ENCODE measurements at regions not wholly inside any gene's neighbourhood (a gene's known extent, or its start where the extent isn't known, plus 50 kb on each side); places are given as distances from the start of the nearest gene placed in this dataset.

GRCh38 chr18:52200406-52200805 is 139.6 kb upstream of the DCC start:
- TF ChIP-seq GRHL2 (CRISPR knock-in tag; IDR thresholded peaks at IDR 0.05; ENCODE audit: insufficient replicate concordance, severe bottlenecking) (no peak), GTF2I (CRISPR knock-in tag; conservative IDR thresholded peaks at IDR 0.05) (no peak), FOXK1 (CRISPR knock-in tag; IDR thresholded peaks at IDR 0.05) (no peak), USF1 (CRISPR knock-in tag; IDR thresholded peaks at IDR 0.05) (no peak), ZNF671 (CRISPR knock-in tag; IDR thresholded peaks at IDR 0.05) (no peak), FOXP4 (CRISPR knock-in tag; IDR thresholded peaks at IDR 0.05) (no peak), ZSCAN18 (CRISPR knock-in tag; IDR thresholded peaks at IDR 0.05) (no peak), STAT6 (CRISPR knock-in tag; conservative IDR thresholded peaks at IDR 0.05; ENCODE audit: low read depth) (no peak), ETV6 (CRISPR knock-in tag; IDR thresholded peaks at IDR 0.05) (no peak), SP1 (CRISPR knock-in tag; conservative IDR thresholded peaks at IDR 0.05) (no peak), NFATC4 (CRISPR knock-in tag; IDR thresholded peaks at IDR 0.05) (no peak), ZNF219 (CRISPR knock-in tag; IDR thresholded peaks at IDR 0.05; ENCODE audit: borderline replicate concordance) (no peak), E2F4 (CRISPR knock-in tag; IDR thresholded peaks at IDR 0.05; ENCODE audit: borderline replicate concordance, low read depth) (no peak), MYBL2 (CRISPR knock-in tag; IDR thresholded peaks at IDR 0.05) (no peak)
- TF ChIP-seq, protein P1, sequence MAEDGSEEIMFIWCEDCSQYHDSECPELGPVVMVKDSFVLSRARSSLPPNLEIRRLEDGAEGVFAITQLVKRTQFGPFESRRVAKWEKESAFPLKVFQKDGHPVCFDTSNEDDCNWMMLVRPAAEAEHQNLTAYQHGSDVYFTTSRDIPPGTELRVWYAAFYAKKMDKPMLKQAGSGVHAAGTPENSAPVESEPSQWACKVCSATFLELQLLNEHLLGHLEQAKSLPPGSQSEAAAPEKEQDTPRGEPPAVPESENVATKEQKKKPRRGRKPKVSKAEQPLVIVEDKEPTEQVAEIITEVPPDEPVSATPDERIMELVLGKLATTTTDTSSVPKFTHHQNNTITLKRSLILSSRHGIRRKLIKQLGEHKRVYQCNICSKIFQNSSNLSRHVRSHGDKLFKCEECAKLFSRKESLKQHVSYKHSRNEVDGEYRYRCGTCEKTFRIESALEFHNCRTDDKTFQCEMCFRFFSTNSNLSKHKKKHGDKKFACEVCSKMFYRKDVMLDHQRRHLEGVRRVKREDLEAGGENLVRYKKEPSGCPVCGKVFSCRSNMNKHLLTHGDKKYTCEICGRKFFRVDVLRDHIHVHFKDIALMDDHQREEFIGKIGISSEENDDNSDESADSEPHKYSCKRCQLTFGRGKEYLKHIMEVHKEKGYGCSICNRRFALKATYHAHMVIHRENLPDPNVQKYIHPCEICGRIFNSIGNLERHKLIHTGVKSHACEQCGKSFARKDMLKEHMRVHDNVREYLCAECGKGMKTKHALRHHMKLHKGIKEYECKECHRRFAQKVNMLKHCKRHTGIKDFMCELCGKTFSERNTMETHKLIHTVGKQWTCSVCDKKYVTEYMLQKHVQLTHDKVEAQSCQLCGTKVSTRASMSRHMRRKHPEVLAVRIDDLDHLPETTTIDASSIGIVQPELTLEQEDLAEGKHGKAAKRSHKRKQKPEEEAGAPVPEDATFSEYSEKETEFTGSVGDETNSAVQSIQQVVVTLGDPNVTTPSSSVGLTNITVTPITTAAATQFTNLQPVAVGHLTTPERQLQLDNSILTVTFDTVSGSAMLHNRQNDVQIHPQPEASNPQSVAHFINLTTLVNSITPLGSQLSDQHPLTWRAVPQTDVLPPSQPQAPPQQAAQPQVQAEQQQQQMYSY (CRISPR knock-in tag; IDR thresholded peaks at IDR 0.05), result no peak
- TF ChIP-seq, protein P2, sequence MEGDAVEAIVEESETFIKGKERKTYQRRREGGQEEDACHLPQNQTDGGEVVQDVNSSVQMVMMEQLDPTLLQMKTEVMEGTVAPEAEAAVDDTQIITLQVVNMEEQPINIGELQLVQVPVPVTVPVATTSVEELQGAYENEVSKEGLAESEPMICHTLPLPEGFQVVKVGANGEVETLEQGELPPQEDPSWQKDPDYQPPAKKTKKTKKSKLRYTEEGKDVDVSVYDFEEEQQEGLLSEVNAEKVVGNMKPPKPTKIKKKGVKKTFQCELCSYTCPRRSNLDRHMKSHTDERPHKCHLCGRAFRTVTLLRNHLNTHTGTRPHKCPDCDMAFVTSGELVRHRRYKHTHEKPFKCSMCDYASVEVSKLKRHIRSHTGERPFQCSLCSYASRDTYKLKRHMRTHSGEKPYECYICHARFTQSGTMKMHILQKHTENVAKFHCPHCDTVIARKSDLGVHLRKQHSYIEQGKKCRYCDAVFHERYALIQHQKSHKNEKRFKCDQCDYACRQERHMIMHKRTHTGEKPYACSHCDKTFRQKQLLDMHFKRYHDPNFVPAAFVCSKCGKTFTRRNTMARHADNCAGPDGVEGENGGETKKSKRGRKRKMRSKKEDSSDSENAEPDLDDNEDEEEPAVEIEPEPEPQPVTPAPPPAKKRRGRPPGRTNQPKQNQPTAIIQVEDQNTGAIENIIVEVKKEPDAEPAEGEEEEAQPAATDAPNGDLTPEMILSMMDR (IDR thresholded peaks at IDR 0.05), result no peak
- TF ChIP-seq, protein P3, sequence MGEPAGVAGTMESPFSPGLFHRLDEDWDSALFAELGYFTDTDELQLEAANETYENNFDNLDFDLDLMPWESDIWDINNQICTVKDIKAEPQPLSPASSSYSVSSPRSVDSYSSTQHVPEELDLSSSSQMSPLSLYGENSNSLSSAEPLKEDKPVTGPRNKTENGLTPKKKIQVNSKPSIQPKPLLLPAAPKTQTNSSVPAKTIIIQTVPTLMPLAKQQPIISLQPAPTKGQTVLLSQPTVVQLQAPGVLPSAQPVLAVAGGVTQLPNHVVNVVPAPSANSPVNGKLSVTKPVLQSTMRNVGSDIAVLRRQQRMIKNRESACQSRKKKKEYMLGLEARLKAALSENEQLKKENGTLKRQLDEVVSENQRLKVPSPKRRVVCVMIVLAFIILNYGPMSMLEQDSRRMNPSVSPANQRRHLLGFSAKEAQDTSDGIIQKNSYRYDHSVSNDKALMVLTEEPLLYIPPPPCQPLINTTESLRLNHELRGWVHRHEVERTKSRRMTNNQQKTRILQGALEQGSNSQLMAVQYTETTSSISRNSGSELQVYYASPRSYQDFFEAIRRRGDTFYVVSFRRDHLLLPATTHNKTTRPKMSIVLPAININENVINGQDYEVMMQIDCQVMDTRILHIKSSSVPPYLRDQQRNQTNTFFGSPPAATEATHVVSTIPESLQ (CRISPR knock-in tag; IDR thresholded peaks at IDR 0.05), result no peak
- DNase-seq (ENCODE audit: low spot score) (no peak), ATAC-seq (no peak)
- Mint-ChIP-seq H3K27ac (no peak overlapping the region), H3K4me1 (peaks cover 9% of the 10 kb centered on the region), H3K36me3 (peaks cover 2% of the 10 kb centered on the region; the same call in 1 of the 2 replicates), H3K27me3 (ENCODE audit: low read depth) (no peaks in the 10 kb centered on the region; the same call in 1 of the 2 replicates), H3K4me3 (no peak overlapping the region), H3K9me3 (peaks cover 38% of the 10 kb centered on the region)
- ChIA-PET CTCF (no interaction called here), POLR2A (no interaction called here)
